ENCODE measurements at regions not wholly inside any gene's neighbourhood (a gene's known extent, or its start where the extent isn't known, plus 50 kb on each side); places are given as distances from the start of the nearest gene placed in this dataset.

GRCh38 chr3:64351713-64352638 lies 126.7 kb upstream of the PRICKLE2 start:
- DNase-seq = no peak

GRCh38 chr3:64349551-64349950 lies 124.3 kb upstream of the PRICKLE2 start:
- DNase-seq = no peak

- no peak for DNase-seq
These were observed 120.1 kb upstream of the PRICKLE2 start for GRCh38 chr3:64345371-64345770.

GRCh38 chr3:64344721-64345207 lies 119.5 kb upstream of the PRICKLE2 start:
- DNase-seq = no peak

GRCh38 chr3:64343689-64344430 lies 118.6 kb upstream of the PRICKLE2 start:
- DNase-seq = no peak

GRCh38 chr3:64342940-64343688 lies 117.8 kb upstream of the PRICKLE2 start:
- no peak for DNase-seq

- no peak for DNase-seq
These were observed 116.0 kb upstream of the PRICKLE2 start for GRCh38 chr3:64341296-64341695.

- no peak for DNase-seq
These were observed 115.4 kb upstream of the PRICKLE2 start for GRCh38 chr3:64340641-64341101.

- no peak for DNase-seq
These were observed 111.2 kb upstream of the PRICKLE2 start for GRCh38 chr3:64336488-64336887.

GRCh38 chr3:64332459-64333350 lies 107.4 kb upstream of the PRICKLE2 start:
- no peak for DNase-seq

- no peak for DNase-seq
These were observed 106.3 kb upstream of the PRICKLE2 start for GRCh38 chr3:64331605-64332004.

- DNase-seq = no peak
These were observed 103.8 kb upstream of the PRICKLE2 start for GRCh38 chr3:64329037-64329436.

GRCh38 chr3:64327100-64327804 lies 102.0 kb upstream of the PRICKLE2 start:
- DNase-seq = no peak

- no peak for DNase-seq
These were observed 96.5 kb upstream of the PRICKLE2 start for GRCh38 chr3:64321747-64322146.

- no peak for DNase-seq
These were observed 94.1 kb upstream of the PRICKLE2 start for GRCh38 chr3:64319391-64319790.

GRCh38 chr3:64318668-64319271 lies 93.5 kb upstream of the PRICKLE2 start:
- DNase-seq = no peak

GRCh38 chr3:64318001-64318400 lies 92.7 kb upstream of the PRICKLE2 start:
- DNase-seq = no peak

GRCh38 chr3:64316971-64317370 lies 91.7 kb upstream of the PRICKLE2 start:
- DNase-seq = no peak

- DNase-seq = no peak
These were observed 86.3 kb upstream of the PRICKLE2 start for GRCh38 chr3:64311424-64312061.

- no peak for DNase-seq
These were observed 83.7 kb upstream of the PRICKLE2 start for GRCh38 chr3:64308931-64309330.
